Activated T-cell treated with anti-CD3 and anti-CD28 coated beads, Interleukin-2, amount 50 U/mL, for 72 hours (primary cell): ENCODE measurements at regions not wholly inside any gene's neighbourhood (a gene's known extent, or its start where the extent isn't known, plus 50 kb on each side); places are given as distances from the start of the nearest gene placed in this dataset.

ENCODE experiments used
- ATAC-seq, 2 donors: fragments of 150-1000 bp; cut with Tn5 transposase; replicated peaks in 1 of 2; 2 replicates each; pipeline ENCODE4 v1.10.0; 2021; ENCODE audit warnings: moderate library complexity in 2 of 2, mild to moderate bottlenecking in 1 of 2
- DNase-seq, 2 donors: peaks; one replicate each; pipeline ENCODE4 v3.0.0; 2021 to 2022; ENCODE audit warnings: mixed read lengths in 1 of 2
- H3K27ac Mint-ChIP-seq: one replicate; pipeline ENCODE4 v1.8.0; 2022; ENCODE audit warnings: mild to moderate bottlenecking, moderate library complexity, mixed read lengths
- H3K27me3 Mint-ChIP-seq: one replicate; pipeline ENCODE4 v1.8.0; 2022; ENCODE audit warnings: low read depth, mixed read lengths
- H3K36me3 Mint-ChIP-seq, 2 donors: one replicate each; pipeline ENCODE4 v1.8.0; 2022; ENCODE audit warnings: mixed read lengths in 2 of 2, mild to moderate bottlenecking in 1 of 2; ENCODE audit not compliant: insufficient read depth in 2 of 2
- H3K4me1 Mint-ChIP-seq: one replicate; pipeline ENCODE4 v1.8.0; 2022; ENCODE audit warnings: low read depth, mixed read lengths
- H3K4me3 Mint-ChIP-seq, 2 donors: one replicate each; pipeline ENCODE4 v1.8.0; 2022; ENCODE audit warnings: mild to moderate bottlenecking in 2 of 2, mixed read lengths in 2 of 2, moderate library complexity in 2 of 2
- H3K9me3 Mint-ChIP-seq, 2 donors: one replicate each; pipeline ENCODE4 v1.8.0; 2022; ENCODE audit warnings: mixed read lengths in 2 of 2

DNA sequence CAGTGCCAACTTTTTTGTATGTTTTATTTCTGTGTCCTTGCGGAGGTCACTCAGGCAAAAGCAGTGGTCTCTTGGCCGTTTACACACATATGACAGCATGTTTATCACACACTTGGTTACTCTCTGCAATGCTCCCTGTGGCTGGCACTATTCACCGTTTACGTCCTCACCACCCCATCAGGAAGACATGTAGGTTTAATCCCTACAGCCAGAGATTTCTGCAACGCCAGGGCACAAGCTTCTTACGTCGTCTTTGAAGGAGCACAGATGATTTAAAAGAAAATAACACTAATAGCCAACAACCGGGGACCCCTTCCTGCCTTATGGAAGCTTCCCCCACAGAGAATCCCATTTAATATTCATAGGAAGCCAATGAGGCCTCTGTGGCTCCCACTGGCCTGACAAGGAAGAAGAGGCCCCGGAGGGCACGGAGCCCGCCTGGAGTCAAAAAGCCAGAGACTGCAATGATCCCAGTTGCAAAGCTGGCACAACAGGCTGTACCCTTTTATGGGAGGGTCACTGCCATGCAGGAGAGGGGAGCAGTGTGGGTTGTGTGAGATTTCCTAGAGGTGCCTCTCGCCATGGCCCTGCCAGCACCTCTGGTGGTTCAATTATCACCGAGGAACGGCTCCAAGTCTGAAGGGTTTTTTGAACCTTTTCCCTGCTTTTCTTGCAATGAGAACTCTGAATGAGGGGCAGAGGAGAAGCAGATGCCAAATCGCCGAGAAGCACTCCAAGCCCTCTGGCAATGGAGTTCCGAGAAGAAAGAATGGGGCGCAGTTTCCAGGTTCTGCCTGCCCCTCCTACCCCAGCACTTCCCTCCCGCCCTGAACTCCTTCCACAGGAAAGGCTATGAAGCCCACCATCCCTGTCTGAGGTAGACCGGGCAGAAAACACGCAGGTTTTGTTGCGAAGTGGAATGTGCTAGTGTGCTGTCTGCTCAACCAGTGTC is 96.2 kb downstream of the THBS2 start:
- Mint-ChIP-seq H3K27ac (no peak overlapping the region), H3K4me1 (no peaks in the 10 kb centered on the region), H3K9me3 (no peaks in the 10 kb centered on the region), H3K4me3 (no peak overlapping the region), H3K27me3 (peaks cover 7% of the 10 kb centered on the region), H3K36me3 (no peaks in the 10 kb centered on the region)
- ATAC-seq (no peak), DNase-seq (no peak)

- H3K36me3 Mint-ChIP-seq = no peaks in the 10 kb centered on the region
- no peak for ATAC-seq
- H3K27me3 Mint-ChIP-seq = peaks cover 7% of the 10 kb centered on the region
- no peak overlapping the region for H3K27ac Mint-ChIP-seq
- H3K9me3 Mint-ChIP-seq = no peaks in the 10 kb centered on the region
- no peaks in the 10 kb centered on the region for H3K4me1 Mint-ChIP-seq
- no peak overlapping the region for H3K4me3 Mint-ChIP-seq
- no peak for DNase-seq
Observed at GRCh38 chr6:169156793-169157147, 96.9 kb downstream of the THBS2 start.

GRCh38 chr6:169156108-169156792 is 97.4 kb downstream of the THBS2 start:
- Mint-ChIP-seq H3K36me3 (no peaks in the 10 kb centered on the region), H3K27ac (no peak overlapping the region), H3K9me3 (no peaks in the 10 kb centered on the region), H3K4me1 (no peaks in the 10 kb centered on the region), H3K27me3 (peaks cover 7% of the 10 kb centered on the region), H3K4me3 (no peak overlapping the region)
- ATAC-seq = no peak
- DNase-seq = no peak

GRCh38 chr6:169155481-169155880 is 98.2 kb downstream of the THBS2 start:
- no peak overlapping the region for H3K4me3 Mint-ChIP-seq
- no peak for ATAC-seq
- H3K27ac Mint-ChIP-seq = no peak overlapping the region
- no peaks in the 10 kb centered on the region for H3K9me3 Mint-ChIP-seq
- peaks cover 7% of the 10 kb centered on the region for H3K27me3 Mint-ChIP-seq
- H3K36me3 Mint-ChIP-seq = peaks cover 0 to 2% of the 10 kb centered on the region in 2 donors
- H3K4me1 Mint-ChIP-seq = no peaks in the 10 kb centered on the region
- no peak for DNase-seq

DNA sequence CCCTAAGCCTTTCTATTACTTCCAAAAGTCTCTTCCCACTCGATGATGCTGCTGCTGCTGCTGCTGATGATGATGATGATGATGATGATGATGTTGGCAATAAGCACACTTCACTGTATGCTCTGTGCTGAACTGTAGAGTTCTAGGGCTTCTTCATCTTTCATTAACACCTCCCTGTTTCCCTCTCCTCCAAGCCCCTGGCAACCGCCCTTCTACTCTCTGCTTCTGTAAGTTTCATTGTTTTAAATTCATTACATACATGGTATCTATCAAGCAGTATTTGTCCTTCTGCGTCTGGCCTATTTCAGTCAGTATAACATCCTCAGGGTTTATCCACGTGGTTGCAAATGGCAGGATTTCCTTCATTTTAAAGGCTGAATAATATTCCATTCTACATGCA is 100.2 kb downstream of the THBS2 start:
- Mint-ChIP-seq H3K4me3 (no peak overlapping the region), H3K27me3 (peaks cover 7% of the 10 kb centered on the region), H3K4me1 (no peaks in the 10 kb centered on the region), H3K9me3 (peaks cover 2 to 3% of the 10 kb centered on the region in 2 donors), H3K36me3 (peaks cover 0 to 6% of the 10 kb centered on the region in 2 donors), H3K27ac (no peak overlapping the region)
- no peak for ATAC-seq
- no peak for DNase-seq

DNA sequence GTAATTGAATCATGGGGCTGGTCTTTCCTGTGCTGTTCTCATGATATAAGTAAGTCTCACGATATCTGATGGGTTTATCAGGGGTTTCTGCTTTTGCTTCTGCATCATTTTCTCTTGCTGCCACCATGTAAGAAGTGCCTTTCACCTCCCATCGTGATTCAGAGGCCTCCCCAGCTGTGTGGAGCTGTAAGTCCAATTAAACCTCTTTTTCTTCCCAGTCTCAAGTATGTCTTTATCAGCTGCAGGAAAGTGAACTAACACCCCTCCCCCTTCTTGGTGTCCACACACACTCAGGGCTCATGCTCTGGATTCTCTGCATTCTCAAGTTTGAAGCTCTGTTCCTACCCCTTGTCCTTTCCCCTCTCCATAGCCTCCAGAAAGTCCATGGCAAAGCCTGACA is 107.1 kb downstream of the THBS2 start:
- peaks cover 2 to 3% of the 10 kb centered on the region in 2 donors for H3K9me3 Mint-ChIP-seq
- H3K27me3 Mint-ChIP-seq = peaks cover 18% of the 10 kb centered on the region
- no peaks in the 10 kb centered on the region for H3K4me1 Mint-ChIP-seq
- no peak for ATAC-seq
- peaks cover 0 to 6% of the 10 kb centered on the region in 2 donors for H3K36me3 Mint-ChIP-seq
- DNase-seq = no peak
- no peak overlapping the region for H3K27ac Mint-ChIP-seq
- H3K4me3 Mint-ChIP-seq = no peak overlapping the region

DNA sequence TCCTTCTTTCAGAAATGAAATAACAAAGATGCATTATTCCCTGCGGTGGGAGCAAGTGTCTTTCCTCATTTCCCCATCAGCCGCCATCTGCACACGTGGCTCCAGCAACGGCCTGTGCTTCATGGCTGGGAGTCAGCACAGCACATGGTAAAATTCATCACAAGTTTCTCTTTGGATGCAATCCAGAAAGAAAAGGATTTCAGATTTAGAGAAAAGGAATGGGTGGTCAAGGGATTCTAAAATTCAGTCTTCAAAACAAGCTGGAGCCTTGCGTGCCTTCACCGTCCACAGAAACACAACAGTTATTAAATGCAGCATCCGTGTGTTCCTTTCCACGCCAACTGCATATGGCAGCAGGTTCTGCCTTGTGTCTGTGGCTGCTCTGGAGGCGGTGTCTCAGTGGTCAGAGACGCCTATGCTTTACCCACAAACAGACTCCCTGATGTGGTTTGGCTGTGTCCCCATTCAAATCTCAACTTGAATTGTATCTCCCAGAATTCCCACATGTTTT is 107.6 kb downstream of the THBS2 start:
- peaks cover 2 to 3% of the 10 kb centered on the region in 2 donors for H3K9me3 Mint-ChIP-seq
- H3K4me3 Mint-ChIP-seq = no peak overlapping the region
- peaks cover 18% of the 10 kb centered on the region for H3K27me3 Mint-ChIP-seq
- no peaks in the 10 kb centered on the region for H3K4me1 Mint-ChIP-seq
- H3K36me3 Mint-ChIP-seq = peaks cover 0 to 6% of the 10 kb centered on the region in 2 donors
- ATAC-seq (no peak), DNase-seq (no peak)
- H3K27ac Mint-ChIP-seq = no peak overlapping the region

GRCh38 chr6:169145496-169145895 is 108.2 kb downstream of the THBS2 start:
- Mint-ChIP-seq H3K36me3 (peaks cover 0 to 4% of the 10 kb centered on the region in 2 donors), H3K4me3 (no peak overlapping the region), H3K9me3 (peaks cover 2 to 3% of the 10 kb centered on the region in 2 donors), H3K4me1 (no peaks in the 10 kb centered on the region), H3K27ac (no peak overlapping the region), H3K27me3 (peaks cover 18% of the 10 kb centered on the region)
- DNase-seq (no peak), ATAC-seq (no peak)

GRCh38 chr6:169144356-169144755 is 109.3 kb downstream of the THBS2 start:
- DNase-seq = no peak
- Mint-ChIP-seq H3K27ac (no peak overlapping the region), H3K9me3 (no peaks in the 10 kb centered on the region), H3K27me3 (peaks cover 18% of the 10 kb centered on the region), H3K36me3 (no peaks in the 10 kb centered on the region), H3K4me3 (no peak overlapping the region), H3K4me1 (no peaks in the 10 kb centered on the region)
- no peak for ATAC-seq

GRCh38 chr6:169142538-169142844 is 111.2 kb downstream of the THBS2 start:
- H3K4me1 Mint-ChIP-seq = no peaks in the 10 kb centered on the region
- H3K4me3 Mint-ChIP-seq = no peak overlapping the region
- no peak overlapping the region for H3K27ac Mint-ChIP-seq
- ATAC-seq (no peak), DNase-seq (no peak)
- H3K27me3 Mint-ChIP-seq = peaks cover 14% of the 10 kb centered on the region
- H3K36me3 Mint-ChIP-seq = no peaks in the 10 kb centered on the region
- no peaks in the 10 kb centered on the region for H3K9me3 Mint-ChIP-seq

DNA sequence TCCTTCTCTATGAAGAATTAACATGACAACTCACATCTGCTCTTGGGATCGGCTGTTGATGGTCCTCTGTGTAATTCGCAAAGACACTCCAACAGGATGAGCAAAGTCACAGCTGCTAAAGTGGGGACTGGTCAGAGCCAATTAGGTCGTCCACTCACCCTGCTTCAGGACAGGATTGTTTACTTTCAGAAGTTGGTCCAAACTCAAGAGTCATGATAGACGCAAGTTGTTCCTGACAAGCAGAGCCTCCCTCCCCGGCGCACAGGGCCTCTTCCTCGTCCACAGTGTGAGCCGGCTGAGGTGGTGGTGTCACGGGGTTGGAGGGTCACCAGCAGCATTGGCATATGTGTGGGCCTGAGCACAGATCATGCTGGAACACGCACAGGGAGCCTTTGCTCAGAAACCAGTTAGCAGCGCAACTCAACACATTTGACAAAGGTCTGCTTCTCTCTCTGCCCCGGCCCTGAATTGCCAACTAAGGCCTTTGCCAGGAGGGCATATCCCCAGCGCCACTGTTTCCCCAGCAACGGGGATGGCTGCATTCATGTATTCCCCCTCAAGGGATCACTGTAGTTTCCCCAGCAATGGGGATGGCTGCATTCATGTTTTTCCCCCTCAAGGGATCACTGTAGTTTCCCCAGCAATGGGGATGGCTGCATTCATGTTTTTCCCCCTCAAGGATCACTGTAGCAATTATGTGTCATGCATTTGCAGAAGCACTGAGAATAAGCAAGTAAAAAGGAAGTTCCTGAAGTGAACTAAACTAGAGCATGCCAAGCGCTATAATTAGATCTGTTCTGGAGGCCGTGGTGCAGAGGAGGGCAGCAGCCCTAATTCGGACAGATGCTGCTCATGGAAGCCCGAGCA is 111.7 kb downstream of the THBS2 start:
- ATAC-seq = no peak
- no peak overlapping the region for H3K27ac Mint-ChIP-seq
- no peaks in the 10 kb centered on the region for H3K4me1 Mint-ChIP-seq
- peaks cover 12% of the 10 kb centered on the region for H3K27me3 Mint-ChIP-seq
- H3K9me3 Mint-ChIP-seq = peaks cover 0 to 2% of the 10 kb centered on the region in 2 donors
- no peak overlapping the region for H3K4me3 Mint-ChIP-seq
- DNase-seq = no peak
- no peaks in the 10 kb centered on the region for H3K36me3 Mint-ChIP-seq

- H3K27me3 Mint-ChIP-seq = peaks cover 6% of the 10 kb centered on the region
- no peaks in the 10 kb centered on the region for H3K36me3 Mint-ChIP-seq
- H3K4me1 Mint-ChIP-seq = no peaks in the 10 kb centered on the region
- no peak overlapping the region for H3K4me3 Mint-ChIP-seq
- no peak overlapping the region for H3K27ac Mint-ChIP-seq
- DNase-seq (no peak), ATAC-seq (no peak)
- peaks cover 0 to 2% of the 10 kb centered on the region in 2 donors for H3K9me3 Mint-ChIP-seq
Observed at GRCh38 chr6:169140986-169141495, 112.6 kb downstream of the THBS2 start.
